Endothelial cell of umbilical vein (primary cell): ENCODE measurements at regions not wholly inside any gene's neighbourhood (a gene's known extent, or its start where the extent isn't known, plus 50 kb on each side); places are given as distances from the start of the nearest gene placed in this dataset.

ENCODE experiments used
- BruUV-seq: library from RNA; stranded (reverse); fragments of 400-500 nt; replicated peaks from 2 replicates; lab custom pipeline; 2021; lab: Mats Ljungman, UMichigan
- CTCF ChIA-PET: fragments of 300-600, 350-600 bp; sonication (Branson Sonifier 250); formaldehyde crosslinking; loops from one replicate; lab custom pipeline; 2021; ENCODE audit warnings: antibody characterized with exemption, inconsistent platforms; lab: Charles Lee
- POLR2A ChIA-PET: fragments of 300-600, 350-600 bp; sonication (Branson Sonifier 250); formaldehyde crosslinking; loops from one replicate; lab custom pipeline; 2021; ENCODE audit warnings: antibody characterized with exemption, inconsistent platforms; lab: Charles Lee
- DNase-seq: peaks from one replicate; pipeline ENCODE4 v3.0.0-alpha.2; 2011; ENCODE audit warnings: low read depth, low spot score
- FAIRE-seq: peaks from 2 replicates; lab custom pipeline; 2011; peaks lifted over from hg19 to GRCh38; lab: Jason Lieb, UNC
- H2AFZ ChIP-seq: 2 replicates; pipeline ENCODE4 v1.6.0; 2012; ENCODE audit warnings: low read depth, low read length, control low read depth, inconsistent platforms
- H3K27ac ChIP-seq: 2 replicates; pipeline ENCODE4 v1.5.1; 2011; ENCODE audit warnings: low read depth, mild to moderate bottlenecking, control low read depth, low read length, moderate library complexity; ENCODE audit not compliant: insufficient read depth
- H3K27me3 ChIP-seq, 2 experiments: 2 replicates each; pipeline versions ENCODE4 v1.6.0 to v1.6.1; 2011; ENCODE audit warnings: low read length in 2 of 2, mixed read lengths in 1 of 2; ENCODE audit not compliant: control insufficient read depth in 2 of 2, insufficient read depth in 2 of 2
- H3K36me3 ChIP-seq, 2 experiments: 2 replicates in 1 of 2; 3 replicates in 1 of 2; pipeline ENCODE4 v1.5.1; 2011; ENCODE audit warnings: low read length in 2 of 2, mild to moderate bottlenecking in 1 of 2, moderate library complexity in 1 of 2; ENCODE audit not compliant: control insufficient read depth in 2 of 2, insufficient read depth in 2 of 2; ENCODE audit errors: extremely low read depth in 1 of 2
- H3K4me1 ChIP-seq: 3 replicates; pipeline ENCODE4 v1.5.1; 2011; ENCODE audit warnings: mild to moderate bottlenecking, low read length; ENCODE audit not compliant: control insufficient read depth, insufficient read depth; ENCODE audit errors: extremely low read depth
- H3K4me2 ChIP-seq: 2 replicates; pipeline ENCODE4 v1.6.1; 2011; ENCODE audit warnings: low read length, control low read depth, mixed read lengths; ENCODE audit not compliant: insufficient read depth
- H3K4me3 ChIP-seq, 3 experiments: fragments of 200-600 bp in 1 of 3; sonication (generic), shearing (Covaris generic) in 1 of 3; replicated peaks in 1 of 3; 2 replicates each; pipeline ENCODE4 v1.5.1; 2011 to 2016; ENCODE audit warnings: control low read depth in 3 of 3, low read length in 3 of 3, mild to moderate bottlenecking in 2 of 3, inconsistent platforms in 1 of 3, low read depth in 1 of 3, moderate library complexity in 1 of 3; ENCODE audit not compliant: insufficient read depth in 1 of 3
- H3K79me2 ChIP-seq: 2 replicates; pipeline ENCODE4 v1.6.0; 2012; ENCODE audit warnings: low read length, inconsistent platforms; ENCODE audit not compliant: control insufficient read depth, insufficient read depth
- H3K9ac ChIP-seq: replicated peaks from 2 replicates; pipeline ENCODE3; 2011; ENCODE audit warnings: low read length, control low read depth; ENCODE audit not compliant: insufficient read depth; ENCODE audit errors: extremely low read depth
- H3K9me1 ChIP-seq: replicated peaks from 3 replicates; pipeline ENCODE4 v1.6.0; 2011; ENCODE audit warnings: mild to moderate bottlenecking, low read length; ENCODE audit not compliant: control insufficient read depth, insufficient read depth; ENCODE audit errors: extremely low read depth
- H3K9me3 ChIP-seq: replicated peaks from 2 replicates; pipeline ENCODE4 v1.5.1; 2012; ENCODE audit warnings: low read length, inconsistent platforms; ENCODE audit not compliant: control insufficient read depth, insufficient read depth
- H4K20me1 ChIP-seq: replicated peaks from 2 replicates; pipeline ENCODE3; 2011; ENCODE audit warnings: mild to moderate bottlenecking, low read length; ENCODE audit not compliant: control insufficient read depth, insufficient read depth; ENCODE audit errors: extremely low read depth
- EZH2 ChIP-seq: IDR thresholded peaks from 2 replicates; pipeline ENCODE4 v1.6.1; 2012; ENCODE audit warnings: borderline replicate concordance, low read depth, mild to moderate bottlenecking, moderate library complexity, low read length, inconsistent platforms; ENCODE audit not compliant: severe bottlenecking
- FOS ChIP-seq: IDR thresholded peaks from 2 replicates; pipeline ENCODE4 v1.6.1; 2011; ENCODE audit warnings: mild to moderate bottlenecking, low read length, moderate library complexity, borderline replicate concordance; ENCODE audit not compliant: insufficient read depth
- GATA2 ChIP-seq: IDR thresholded peaks from 2 replicates; pipeline ENCODE4 v1.7.0; 2011; ENCODE audit warnings: low read depth, mild to moderate bottlenecking, moderate library complexity, mixed read lengths, low read length; ENCODE audit not compliant: insufficient read length, insufficient read depth
- JUN ChIP-seq: IDR thresholded peaks from 2 replicates; pipeline ENCODE4 v1.6.1; 2011; ENCODE audit warnings: borderline replicate concordance, low read depth; ENCODE audit not compliant: insufficient read length, insufficient read depth
- MYC ChIP-seq: IDR thresholded peaks from one replicate; pipeline ENCODE4 v1.6.1; 2011; ENCODE audit warnings: mild to moderate bottlenecking, low read depth, low read length
- POLR2A ChIP-seq: IDR thresholded peaks from 2 replicates; pipeline ENCODE4 v1.6.1; 2012; ENCODE audit warnings: low read depth, mild to moderate bottlenecking, control low read depth, low read length
- POLR2AphosphoS5 ChIP-seq: IDR thresholded peaks from 2 replicates; pipeline ENCODE4 v1.6.1; 2012; ENCODE audit warnings: low read depth, mild to moderate bottlenecking, control low read depth, low read length, moderate library complexity; ENCODE audit not compliant: insufficient read depth
- dilution Hi-C: fragments of 300-500 bp; cut with MboI; formaldehyde crosslinking; loops from one replicate; pipeline ENCODE4 v1.15.0; 2019; ENCODE audit warnings: low sequenced_read_pairs; ENCODE audit not compliant: extremely low pct_ligation_motif_present
- intact Hi-C: fragments of 100-400 bp; cut with micrococcal nuclease; formaldehyde crosslinking; loops from one replicate; pipeline ENCODE4 v1.10.0; 2022
- TF ChIP-seq, protein P1 (sequence below): IDR thresholded peaks from 2 replicates; pipeline ENCODE4 v1.6.1; 2011; ENCODE audit not compliant: insufficient read depth, insufficient read length
- TF ChIP-seq, protein P2 (sequence below), 2 donors: IDR thresholded peaks; 1 replicate in 1 of 2; 2 replicates in 1 of 2; pipeline ENCODE4 v1.5.1; 2011; ENCODE audit warnings: low read length in 2 of 2, mild to moderate bottlenecking in 2 of 2, moderate library complexity in 2 of 2, control low read depth in 1 of 2, inconsistent platforms in 1 of 2, low read depth in 1 of 2; ENCODE audit not compliant: insufficient read depth in 1 of 2; ENCODE audit errors: extremely low read depth in 1 of 2

DNA sequence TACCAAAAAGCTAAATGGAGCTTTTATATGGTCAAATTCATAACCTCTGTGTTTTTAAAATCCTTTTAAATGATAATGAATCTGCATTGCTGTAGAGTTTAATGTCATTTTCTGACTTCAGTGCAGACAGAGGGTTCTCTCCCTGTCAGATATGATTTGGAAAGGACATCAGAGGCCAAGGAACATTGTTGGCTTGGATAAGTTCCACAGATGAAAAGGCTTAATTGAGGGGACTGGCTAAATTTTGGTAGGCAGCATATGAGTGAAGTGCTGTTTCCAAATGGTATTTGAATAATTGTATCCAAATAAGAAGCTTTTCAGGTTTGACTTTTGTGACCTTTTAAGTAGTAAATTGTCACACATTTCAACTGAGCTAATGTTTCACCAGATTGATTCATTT lies 124.6 kb upstream of the KCNH7 start:
- Histone ChIP-seq H3K9ac (no peak overlapping the region), H3K9me1 (no peaks in the 10 kb centered on the region), H2AFZ (no peak overlapping the region), H3K27ac (no peak overlapping the region), H3K79me2 (no peaks in the 10 kb centered on the region), H3K4me1 (no peaks in the 10 kb centered on the region), H3K4me3 (no peak overlapping the region), H3K9me3 (no peaks in the 10 kb centered on the region), H4K20me1 (no peaks in the 10 kb centered on the region), H3K36me3 (no peaks in the 10 kb centered on the region), H3K4me2 (no peak overlapping the region), H3K27me3 (no peaks in the 10 kb centered on the region)
- BruUV-seq, result no TSS peak
- ChIA-PET CTCF (no interaction called here), POLR2A (no interaction called here)
- dilution Hi-C loops, result no loop called here
- DNase-seq (no peak), FAIRE-seq (no peak)
- no peak for TF ChIP-seq MYC
- TF ChIP-seq, protein P1, sequence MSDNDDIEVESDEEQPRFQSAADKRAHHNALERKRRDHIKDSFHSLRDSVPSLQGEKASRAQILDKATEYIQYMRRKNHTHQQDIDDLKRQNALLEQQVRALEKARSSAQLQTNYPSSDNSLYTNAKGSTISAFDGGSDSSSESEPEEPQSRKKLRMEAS, result no peak
- TF ChIP-seq EZH2, result no peak
- TF ChIP-seq POLR2AphosphoS5, result no peak
- no peak for TF ChIP-seq JUN
- TF ChIP-seq POLR2A, result no peak
- TF ChIP-seq, protein P2, sequence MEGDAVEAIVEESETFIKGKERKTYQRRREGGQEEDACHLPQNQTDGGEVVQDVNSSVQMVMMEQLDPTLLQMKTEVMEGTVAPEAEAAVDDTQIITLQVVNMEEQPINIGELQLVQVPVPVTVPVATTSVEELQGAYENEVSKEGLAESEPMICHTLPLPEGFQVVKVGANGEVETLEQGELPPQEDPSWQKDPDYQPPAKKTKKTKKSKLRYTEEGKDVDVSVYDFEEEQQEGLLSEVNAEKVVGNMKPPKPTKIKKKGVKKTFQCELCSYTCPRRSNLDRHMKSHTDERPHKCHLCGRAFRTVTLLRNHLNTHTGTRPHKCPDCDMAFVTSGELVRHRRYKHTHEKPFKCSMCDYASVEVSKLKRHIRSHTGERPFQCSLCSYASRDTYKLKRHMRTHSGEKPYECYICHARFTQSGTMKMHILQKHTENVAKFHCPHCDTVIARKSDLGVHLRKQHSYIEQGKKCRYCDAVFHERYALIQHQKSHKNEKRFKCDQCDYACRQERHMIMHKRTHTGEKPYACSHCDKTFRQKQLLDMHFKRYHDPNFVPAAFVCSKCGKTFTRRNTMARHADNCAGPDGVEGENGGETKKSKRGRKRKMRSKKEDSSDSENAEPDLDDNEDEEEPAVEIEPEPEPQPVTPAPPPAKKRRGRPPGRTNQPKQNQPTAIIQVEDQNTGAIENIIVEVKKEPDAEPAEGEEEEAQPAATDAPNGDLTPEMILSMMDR (IDR thresholded peaks at IDR 0.05; ENCODE audit: extremely low read depth in 1 of 2, insufficient read depth in 1 of 2, low read depth in 1 of 2, low read length in 2 of 2), result no peak
- TF ChIP-seq GATA2, result no peak
- no peak for TF ChIP-seq FOS
- intact Hi-C loops, result no loop called here
